Endothelial cell (in vitro differentiated cells): ENCODE measurements at regions not wholly inside any gene's neighbourhood (a gene's known extent, or its start where the extent isn't known, plus 50 kb on each side); places are given as distances from the start of the nearest gene placed in this dataset.

Experiments
- DNase-seq: peaks from one replicate; pipeline ENCODE4 v3.0.0; 2021; ENCODE audit warnings: low spot score
- H3K27ac Mint-ChIP-seq: one replicate; pipeline ENCODE4 v1.8.0; 2021; ENCODE audit warnings: mixed read lengths, inconsistent platforms; ENCODE audit not compliant: unreplicated experiment
- H3K27me3 Mint-ChIP-seq: one replicate; pipeline ENCODE4 v1.8.0; 2021; ENCODE audit warnings: mild to moderate bottlenecking, moderate library complexity, mixed read lengths, inconsistent platforms; ENCODE audit not compliant: unreplicated experiment
- H3K36me3 Mint-ChIP-seq: one replicate; pipeline ENCODE4 v1.8.0; 2021; ENCODE audit warnings: mild to moderate bottlenecking, low read depth, mixed read lengths, inconsistent platforms; ENCODE audit not compliant: unreplicated experiment
- H3K4me1 Mint-ChIP-seq: one replicate; pipeline ENCODE4 v1.8.0; 2021; ENCODE audit warnings: mild to moderate bottlenecking, mixed read lengths, inconsistent platforms; ENCODE audit not compliant: unreplicated experiment
- H3K4me3 Mint-ChIP-seq: one replicate; pipeline ENCODE4 v1.8.0; 2021; ENCODE audit warnings: mild to moderate bottlenecking, mixed read lengths, inconsistent platforms; ENCODE audit not compliant: unreplicated experiment
- H3K9me3 Mint-ChIP-seq: one replicate; pipeline ENCODE4 v1.8.0; 2021; ENCODE audit warnings: mixed read lengths, inconsistent platforms; ENCODE audit not compliant: unreplicated experiment
- TF ChIP-seq, protein P1 (sequence below): fragments of 200-600 bp; sonication (generic); IDR thresholded peaks from one replicate; pipeline ENCODE4 v1.5.0; 2021; ENCODE audit warnings: antibody characterized with exemption; ENCODE audit not compliant: unreplicated experiment

DNA sequence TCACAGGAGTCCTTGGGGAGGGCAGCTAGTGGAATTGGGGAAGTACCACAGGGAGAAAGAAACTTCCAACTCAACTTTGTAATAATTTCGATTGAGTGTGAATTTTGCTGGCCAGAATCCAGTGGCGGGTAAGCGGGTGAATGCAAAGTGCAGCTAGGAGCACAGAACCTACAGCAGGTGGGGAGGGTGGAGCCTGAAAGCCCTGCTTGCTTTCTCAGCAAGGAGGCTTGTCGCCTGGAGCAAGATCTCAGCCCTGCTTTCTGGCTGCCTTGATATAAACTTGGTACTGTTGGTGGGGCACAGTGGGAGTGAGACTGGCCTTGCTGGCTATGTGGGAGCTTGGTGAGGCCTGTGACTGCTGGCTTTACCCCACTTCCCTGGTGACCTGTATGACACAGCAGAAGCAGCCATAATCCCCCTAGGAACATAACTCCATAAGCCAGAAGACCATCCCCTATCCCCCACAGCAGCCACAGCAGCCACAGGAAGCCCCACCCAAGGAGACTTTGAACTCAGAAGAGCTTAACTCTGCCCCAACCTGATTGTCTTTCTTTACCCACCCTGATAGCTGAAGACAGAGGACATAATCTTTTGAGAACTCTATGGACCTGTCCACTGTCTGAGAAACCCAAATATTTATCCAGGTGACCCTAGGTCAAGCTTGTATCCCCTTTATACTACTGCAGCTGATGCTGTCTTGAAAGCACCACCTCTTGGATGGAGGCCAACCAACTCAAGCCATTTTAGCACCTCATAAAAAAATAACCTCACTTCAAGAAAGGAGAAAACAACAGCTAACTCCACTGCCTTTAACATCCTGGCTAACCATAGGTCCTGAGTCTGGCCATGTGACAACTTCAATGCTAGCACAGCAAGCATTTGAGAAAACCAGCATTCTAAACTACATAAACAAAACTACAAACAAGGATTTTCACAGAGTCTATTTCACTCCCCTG, 87.2 kb upstream of the PDE5A start:
- Mint-ChIP-seq H3K9me3 (no peaks in the 10 kb centered on the region), H3K4me1 (no peaks in the 10 kb centered on the region), H3K27ac (no peak overlapping the region), H3K27me3 (no peaks in the 10 kb centered on the region), H3K4me3 (no peak overlapping the region), H3K36me3 (peaks cover 3% of the 10 kb centered on the region)
- DNase-seq, result no peak
- TF ChIP-seq, protein P1, sequence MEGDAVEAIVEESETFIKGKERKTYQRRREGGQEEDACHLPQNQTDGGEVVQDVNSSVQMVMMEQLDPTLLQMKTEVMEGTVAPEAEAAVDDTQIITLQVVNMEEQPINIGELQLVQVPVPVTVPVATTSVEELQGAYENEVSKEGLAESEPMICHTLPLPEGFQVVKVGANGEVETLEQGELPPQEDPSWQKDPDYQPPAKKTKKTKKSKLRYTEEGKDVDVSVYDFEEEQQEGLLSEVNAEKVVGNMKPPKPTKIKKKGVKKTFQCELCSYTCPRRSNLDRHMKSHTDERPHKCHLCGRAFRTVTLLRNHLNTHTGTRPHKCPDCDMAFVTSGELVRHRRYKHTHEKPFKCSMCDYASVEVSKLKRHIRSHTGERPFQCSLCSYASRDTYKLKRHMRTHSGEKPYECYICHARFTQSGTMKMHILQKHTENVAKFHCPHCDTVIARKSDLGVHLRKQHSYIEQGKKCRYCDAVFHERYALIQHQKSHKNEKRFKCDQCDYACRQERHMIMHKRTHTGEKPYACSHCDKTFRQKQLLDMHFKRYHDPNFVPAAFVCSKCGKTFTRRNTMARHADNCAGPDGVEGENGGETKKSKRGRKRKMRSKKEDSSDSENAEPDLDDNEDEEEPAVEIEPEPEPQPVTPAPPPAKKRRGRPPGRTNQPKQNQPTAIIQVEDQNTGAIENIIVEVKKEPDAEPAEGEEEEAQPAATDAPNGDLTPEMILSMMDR, result no peak

DNA sequence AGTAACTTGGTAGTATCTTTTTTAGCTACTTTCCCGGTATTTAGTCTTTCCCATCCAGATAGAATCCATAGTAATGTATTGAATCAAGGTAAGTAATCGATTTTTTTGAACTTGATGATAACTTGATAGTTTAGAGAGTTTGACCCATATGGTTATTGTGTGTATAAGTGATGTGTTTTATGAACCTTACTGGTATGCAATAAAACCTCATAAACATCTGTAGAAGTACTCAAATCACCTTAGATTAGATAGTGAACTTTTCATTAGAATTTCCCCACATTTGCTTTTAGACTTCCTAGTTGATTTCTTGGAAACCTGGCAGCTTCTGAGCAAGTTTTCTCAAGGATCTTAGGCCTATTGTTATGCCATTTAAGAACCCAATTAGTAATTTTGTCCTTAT, 80.8 kb upstream of the PDE5A start:
- H3K27me3 Mint-ChIP-seq, result peaks cover 1% of the 10 kb centered on the region
- H3K9me3 Mint-ChIP-seq, result no peaks in the 10 kb centered on the region
- TF ChIP-seq, protein P1, result no peak
- no peaks in the 10 kb centered on the region for H3K4me1 Mint-ChIP-seq
- no peak for DNase-seq
- H3K36me3 Mint-ChIP-seq, result no peaks in the 10 kb centered on the region
- H3K4me3 Mint-ChIP-seq, result no peak overlapping the region
- no peak overlapping the region for H3K27ac Mint-ChIP-seq

DNA sequence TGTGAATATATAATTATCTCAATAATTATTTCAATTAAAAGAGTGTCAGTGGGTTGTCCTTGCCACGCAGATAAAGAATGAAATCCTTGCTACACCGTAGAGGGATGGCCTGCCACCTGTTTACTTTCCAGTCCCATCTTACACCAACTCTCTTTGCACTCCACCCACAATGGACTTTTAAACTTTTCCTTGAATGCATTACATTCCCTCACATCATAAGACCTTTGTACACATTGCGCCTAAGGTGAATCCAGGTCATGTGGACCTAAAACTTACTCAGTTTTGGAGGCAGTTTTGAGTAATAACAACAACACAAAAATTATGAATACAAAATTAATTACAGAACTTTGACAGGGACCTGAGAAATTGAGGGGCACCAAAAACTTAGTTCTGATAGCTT, 78.7 kb upstream of the PDE5A start:
- no peak for DNase-seq
- H3K4me1 Mint-ChIP-seq, result no peaks in the 10 kb centered on the region
- H3K27me3 Mint-ChIP-seq, result peaks cover 1% of the 10 kb centered on the region
- TF ChIP-seq, protein P1, result no peak
- H3K4me3 Mint-ChIP-seq, result no peak overlapping the region
- no peak overlapping the region for H3K27ac Mint-ChIP-seq
- H3K36me3 Mint-ChIP-seq, result no peaks in the 10 kb centered on the region
- no peaks in the 10 kb centered on the region for H3K9me3 Mint-ChIP-seq

DNA sequence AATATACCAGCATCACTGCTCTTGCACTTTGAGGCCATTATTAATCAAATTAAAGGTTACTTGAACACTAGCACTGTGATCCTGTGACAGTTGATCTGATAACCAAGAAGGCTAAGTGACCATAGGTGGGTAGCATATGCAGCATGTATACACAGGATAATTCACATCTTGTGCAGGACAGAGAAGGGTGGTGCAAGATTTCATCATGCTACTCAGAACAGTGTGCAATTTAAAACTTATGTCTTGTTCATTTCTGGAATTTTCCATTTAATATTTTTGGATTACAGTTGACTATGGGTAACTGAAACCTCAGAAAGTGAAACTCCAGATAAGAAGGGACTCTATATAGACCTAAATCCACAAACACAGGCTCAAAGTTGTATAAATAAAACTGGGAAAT, 78.2 kb upstream of the PDE5A start:
- Mint-ChIP-seq H3K4me1 (no peaks in the 10 kb centered on the region), H3K4me3 (no peak overlapping the region), H3K36me3 (no peaks in the 10 kb centered on the region), H3K27ac (no peak overlapping the region), H3K27me3 (peaks cover 1% of the 10 kb centered on the region), H3K9me3 (no peaks in the 10 kb centered on the region)
- TF ChIP-seq, protein P1, result no peak
- DNase-seq, result no peak

DNA sequence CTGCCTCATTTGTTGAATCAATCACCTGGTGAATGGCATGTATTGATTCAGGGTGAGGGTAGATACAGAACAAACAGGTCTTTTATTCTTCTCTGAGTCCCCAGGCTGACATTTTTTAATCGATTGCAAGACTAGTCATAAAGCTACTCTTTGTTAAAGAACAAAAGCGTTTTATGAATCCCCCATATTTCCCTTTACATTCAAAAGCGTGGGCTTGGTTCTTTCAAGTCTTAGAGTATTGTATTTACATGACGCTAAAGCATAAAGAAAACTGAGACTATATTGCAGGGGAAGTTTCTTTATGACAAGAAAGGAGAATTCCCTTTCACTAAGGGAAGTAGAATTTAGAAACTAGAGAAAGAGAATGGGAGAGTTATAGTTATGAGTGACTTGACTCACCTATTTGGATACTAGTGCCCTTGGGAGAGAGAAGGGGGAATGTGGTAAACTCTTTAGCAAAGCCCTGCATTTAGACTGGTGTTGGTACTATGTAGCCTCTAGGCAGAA, 69.3 kb upstream of the PDE5A start:
- Mint-ChIP-seq H3K4me1 (no peaks in the 10 kb centered on the region), H3K27me3 (no peaks in the 10 kb centered on the region), H3K9me3 (no peaks in the 10 kb centered on the region), H3K27ac (no peak overlapping the region), H3K4me3 (no peak overlapping the region), H3K36me3 (no peaks in the 10 kb centered on the region)
- no peak for DNase-seq
- TF ChIP-seq, protein P1, result no peak
